ENCODE measurements at regions not wholly inside any gene's neighbourhood (a gene's known extent, or its start where the extent isn't known, plus 50 kb on each side); places are given as distances from the start of the nearest gene placed in this dataset.

GRCh38 chr14:89660166-89660565 lies 243.1 kb upstream of the FOXN3 start:
- H3K4me3 ChIP-seq (ENCODE audit: low read depth, low read length): no peak overlapping the region
- no peak for TF ChIP-seq CTCF (conservative IDR thresholded peaks at IDR 0.05; ENCODE audit: low read depth, low read length)
- DNase-seq (ENCODE audit: low read depth): peak; percentile 27

- TF ChIP-seq CTCF (conservative IDR thresholded peaks at IDR 0.05; ENCODE audit: low read depth, low read length): no peak
- H3K4me3 ChIP-seq (ENCODE audit: low read depth, low read length): no peak overlapping the region
- no peak for DNase-seq (ENCODE audit: low read depth)
Measured at GRCh38 chr14:89658977-89659670, 242.1 kb upstream of the FOXN3 start.

- no peak overlapping the region for H3K4me3 ChIP-seq (ENCODE audit: low read depth, low read length)
- no peak for TF ChIP-seq CTCF (conservative IDR thresholded peaks at IDR 0.05; ENCODE audit: low read depth, low read length)
- no peak for DNase-seq (ENCODE audit: low read depth)
Measured at GRCh38 chr14:89657014-89657413, 240.0 kb upstream of the FOXN3 start.

- no peak for TF ChIP-seq CTCF (conservative IDR thresholded peaks at IDR 0.05; ENCODE audit: low read depth, low read length)
- H3K4me3 ChIP-seq (ENCODE audit: low read depth, low read length): no peak overlapping the region
- no peak for DNase-seq (ENCODE audit: low read depth)
Measured at GRCh38 chr14:89654998-89655397, 238.0 kb upstream of the FOXN3 start.

- no peak overlapping the region for H3K4me3 ChIP-seq (ENCODE audit: low read depth, low read length)
- DNase-seq (ENCODE audit: low read depth): no peak
- TF ChIP-seq CTCF (conservative IDR thresholded peaks at IDR 0.05; ENCODE audit: low read depth, low read length): no peak
Measured at GRCh38 chr14:89652352-89652751, 235.3 kb upstream of the FOXN3 start.

- no peak for DNase-seq (ENCODE audit: low read depth)
- no peak for TF ChIP-seq CTCF (conservative IDR thresholded peaks at IDR 0.05; ENCODE audit: low read depth, low read length)
- H3K4me3 ChIP-seq (ENCODE audit: low read depth, low read length): no peak overlapping the region
Measured at GRCh38 chr14:89651805-89652204, 234.8 kb upstream of the FOXN3 start.
